ACC112 (cell line): ENCODE measurements at regions not wholly inside any gene's neighbourhood (a gene's known extent, or its start where the extent isn't known, plus 50 kb on each side); places are given as distances from the start of the nearest gene placed in this dataset.

Source experiments
- H2AFZ ChIP-seq: fragments of 200-600 bp; sonication (generic); one replicate; pipeline ENCODE4 v1.6.0; 2017; ENCODE audit warnings: antibody characterized with exemption, low read length; ENCODE audit not compliant: unreplicated experiment
- H3K27ac ChIP-seq: fragments of 200-600 bp; sonication (generic); 2 replicates; pipeline ENCODE4 v1.5.1; 2014; ENCODE audit warnings: low read depth, mild to moderate bottlenecking, antibody characterized with exemption, low read length, moderate library complexity
- H3K27me3 ChIP-seq: fragments of 200-600 bp; sonication (generic); 2 replicates; pipeline ENCODE4 v1.6.1; 2014; ENCODE audit warnings: mild to moderate bottlenecking, antibody characterized with exemption, low read length, moderate library complexity, mixed read lengths; ENCODE audit not compliant: insufficient read depth
- H3K36me3 ChIP-seq: fragments of 200-600 bp; sonication (generic); 2 replicates; pipeline ENCODE4 v1.6.1; 2016; ENCODE audit warnings: mild to moderate bottlenecking, antibody characterized with exemption, low read length, moderate library complexity, mixed read lengths; ENCODE audit not compliant: insufficient read depth
- H3K4me1 ChIP-seq: fragments of 200-600 bp; sonication (generic); one replicate; pipeline ENCODE4 v1.6.1; 2016; ENCODE audit warnings: low read length, mixed read lengths; ENCODE audit not compliant: insufficient read depth, unreplicated experiment, control insufficient read depth
- H3K4me3 ChIP-seq: fragments of 200-600 bp; sonication (generic); 2 replicates; pipeline ENCODE4 v1.5.1; 2014; ENCODE audit warnings: mild to moderate bottlenecking, low read depth, low read length
- H3K79me2 ChIP-seq: fragments of 200-600 bp; sonication (generic); one replicate; pipeline ENCODE4 v1.6.0; 2016; ENCODE audit warnings: low read length; ENCODE audit not compliant: control insufficient read depth, unreplicated experiment, insufficient read depth

- no peaks in the 10 kb centered on the region for H3K4me1 ChIP-seq
- H3K27ac ChIP-seq, result no peak overlapping the region
Measured at GRCh38 chr3:94256888-94257813, 194.3 kb downstream of the NSUN3 start.

GRCh38 chr3:94258851-94259250, 196.0 kb downstream of the NSUN3 start:
- Histone ChIP-seq H3K4me3 (no peak overlapping the region), H3K79me2 (no peaks in the 10 kb centered on the region), H3K27me3 (peaks cover 94% of the 10 kb centered on the region), H3K27ac (no peak overlapping the region), H2AFZ (no peak overlapping the region), H3K4me1 (no peaks in the 10 kb centered on the region), H3K36me3 (no peaks in the 10 kb centered on the region)

More at GRCh38 chr3:94256888-94257813, 194.3 kb downstream of the NSUN3 start:
- no peak overlapping the region for H3K4me3 ChIP-seq
- no peaks in the 10 kb centered on the region for H3K36me3 ChIP-seq
- H2AFZ ChIP-seq, result no peak overlapping the region
- H3K79me2 ChIP-seq, result no peaks in the 10 kb centered on the region
- peaks cover 94% of the 10 kb centered on the region for H3K27me3 ChIP-seq

- Histone ChIP-seq H3K36me3 (no peaks in the 10 kb centered on the region), H3K79me2 (no peaks in the 10 kb centered on the region), H3K27me3 (peaks cover 94% of the 10 kb centered on the region), H3K4me3 (no peak overlapping the region), H2AFZ (no peak overlapping the region), H3K27ac (no peak overlapping the region), H3K4me1 (no peaks in the 10 kb centered on the region)
Measured at GRCh38 chr3:94259291-94259690, 196.4 kb downstream of the NSUN3 start.

DNA sequence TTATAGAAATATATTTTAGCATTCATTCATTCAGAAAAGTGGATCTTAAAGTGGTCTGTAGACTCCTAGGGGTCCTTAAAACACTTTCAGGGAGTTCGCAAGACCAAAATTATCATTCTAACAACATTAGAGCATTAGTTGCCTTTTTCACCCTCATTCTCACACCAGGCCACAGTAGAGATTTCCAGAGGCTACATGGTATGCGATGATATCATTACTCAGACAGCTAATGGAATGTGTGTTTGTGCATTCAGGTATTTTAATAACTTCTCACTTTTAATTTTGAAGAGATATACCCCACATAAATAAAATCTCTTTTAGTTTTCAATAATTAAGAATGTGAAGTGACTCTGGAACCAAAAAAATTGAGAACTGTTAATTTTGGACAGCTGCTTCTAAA, 206.9 kb downstream of the NSUN3 start:
- Histone ChIP-seq H3K79me2 (no peaks in the 10 kb centered on the region), H3K4me3 (no peak overlapping the region), H3K36me3 (no peaks in the 10 kb centered on the region), H3K27me3 (peaks cover 47% of the 10 kb centered on the region), H3K4me1 (no peaks in the 10 kb centered on the region), H2AFZ (no peak overlapping the region), H3K27ac (no peak overlapping the region)

- H3K79me2 ChIP-seq, result no peaks in the 10 kb centered on the region
- no peak overlapping the region for H3K4me3 ChIP-seq
- no peaks in the 10 kb centered on the region for H3K4me1 ChIP-seq
- H3K27ac ChIP-seq, result no peak overlapping the region
- no peaks in the 10 kb centered on the region for H3K36me3 ChIP-seq
- peaks cover 31% of the 10 kb centered on the region; the same call in 1 of the 2 replicates for H3K27me3 ChIP-seq
- H2AFZ ChIP-seq, result no peak overlapping the region
Measured at GRCh38 chr3:94272016-94272415, 209.2 kb downstream of the NSUN3 start.

DNA sequence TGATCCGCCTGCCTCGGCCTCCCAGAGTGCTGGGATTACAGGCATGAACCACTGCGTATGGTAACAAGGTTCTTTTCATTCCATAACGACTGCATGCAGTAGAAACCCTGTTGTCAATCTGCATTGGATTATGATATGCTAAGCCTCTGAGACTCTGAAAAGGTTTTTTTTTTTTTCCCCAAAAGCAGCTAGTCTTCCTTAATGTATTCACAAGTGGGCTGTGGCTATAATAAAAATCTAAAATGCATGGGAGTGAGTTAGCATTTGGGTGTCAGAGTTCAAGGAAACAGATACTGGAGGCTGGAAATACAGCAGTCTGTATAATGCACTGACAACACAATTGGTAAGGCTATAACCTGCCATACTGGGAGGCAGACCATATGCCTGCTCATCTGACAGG, 218.1 kb downstream of the NSUN3 start:
- Histone ChIP-seq H3K27ac (no peak overlapping the region), H3K36me3 (no peaks in the 10 kb centered on the region), H2AFZ (no peak overlapping the region), H3K79me2 (no peaks in the 10 kb centered on the region), H3K4me1 (no peaks in the 10 kb centered on the region), H3K27me3 (peaks cover 16% of the 10 kb centered on the region), H3K4me3 (no peak overlapping the region)

DNA sequence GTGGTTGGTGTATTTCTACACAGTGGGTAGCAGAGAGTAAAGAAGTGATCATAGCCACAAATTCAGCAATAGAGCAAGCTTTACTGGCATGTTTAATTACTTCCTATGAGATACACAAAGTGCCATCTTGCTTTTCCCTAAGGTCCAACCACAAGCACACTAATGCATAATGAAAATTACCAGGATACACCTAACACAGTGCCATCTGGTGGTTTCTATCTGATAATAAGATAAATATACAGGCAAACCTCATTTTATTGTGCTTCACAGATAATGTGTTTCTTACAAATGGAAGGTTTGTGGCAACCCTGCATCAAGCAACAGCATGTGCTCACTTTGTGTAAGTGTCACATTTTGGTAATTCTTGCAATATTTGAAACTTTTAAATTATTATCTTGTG, 223.0 kb downstream of the NSUN3 start:
- no peak overlapping the region for H3K4me3 ChIP-seq
- H2AFZ ChIP-seq, result no peak overlapping the region
- no peaks in the 10 kb centered on the region for H3K4me1 ChIP-seq
- H3K27ac ChIP-seq, result no peak overlapping the region
- H3K27me3 ChIP-seq, result peaks cover 12% of the 10 kb centered on the region; the same call in 1 of the 2 replicates
- H3K79me2 ChIP-seq, result no peaks in the 10 kb centered on the region
- no peaks in the 10 kb centered on the region for H3K36me3 ChIP-seq

GRCh38 chr3:94291686-94292085, 228.8 kb downstream of the NSUN3 start:
- Histone ChIP-seq H3K36me3 (no peaks in the 10 kb centered on the region), H3K27me3 (peaks cover 5% of the 10 kb centered on the region; the same call in 1 of the 2 replicates), H3K27ac (no peak overlapping the region), H3K4me1 (peaks cover 11% of the 10 kb centered on the region), H3K4me3 (no peak overlapping the region), H2AFZ (no peak overlapping the region), H3K79me2 (no peaks in the 10 kb centered on the region)

- Histone ChIP-seq H3K79me2 (no peaks in the 10 kb centered on the region), H2AFZ (no peak overlapping the region), H3K36me3 (no peaks in the 10 kb centered on the region), H3K4me3 (no peak overlapping the region), H3K27me3 (peaks cover 5% of the 10 kb centered on the region; the same call in 1 of the 2 replicates), H3K4me1 (peaks cover 11% of the 10 kb centered on the region), H3K27ac (no peak overlapping the region)
Measured at GRCh38 chr3:94292151-94292550, 229.3 kb downstream of the NSUN3 start.

DNA sequence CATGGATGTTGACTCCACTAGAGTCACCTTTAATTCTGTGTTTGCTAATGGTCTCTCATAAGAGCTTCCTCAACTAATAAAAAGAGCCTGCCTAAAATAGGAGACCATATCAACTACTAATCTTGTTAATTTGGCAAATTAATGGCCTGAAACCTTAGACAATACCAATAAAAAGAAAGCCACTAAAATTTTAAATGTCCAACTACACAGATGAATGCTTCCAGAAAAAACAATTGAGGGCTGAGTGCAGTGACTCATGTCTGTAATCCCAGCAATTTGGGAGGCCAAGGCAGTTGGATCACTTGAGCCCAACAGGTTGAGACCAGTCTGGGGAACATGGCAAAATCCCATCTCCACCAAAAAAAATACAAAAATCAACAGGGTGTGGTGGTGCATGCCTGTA, 230.9 kb downstream of the NSUN3 start:
- H2AFZ ChIP-seq, result no peak overlapping the region
- no peaks in the 10 kb centered on the region for H3K36me3 ChIP-seq
- peaks cover 3% of the 10 kb centered on the region; the same call in 1 of the 2 replicates for H3K27me3 ChIP-seq
- H3K4me3 ChIP-seq, result no peak overlapping the region
- H3K4me1 ChIP-seq, result peaks cover 11% of the 10 kb centered on the region
- H3K79me2 ChIP-seq, result no peaks in the 10 kb centered on the region
- no peak overlapping the region for H3K27ac ChIP-seq

- Histone ChIP-seq H2AFZ (no peak overlapping the region), H3K27ac (no peak overlapping the region), H3K79me2 (no peaks in the 10 kb centered on the region), H3K4me1 (peaks cover 11% of the 10 kb centered on the region), H3K27me3 (no peaks in the 10 kb centered on the region; the same call in 1 of the 2 replicates), H3K36me3 (no peaks in the 10 kb centered on the region), H3K4me3 (no peak overlapping the region)
Measured at GRCh38 chr3:94294806-94295205, 231.9 kb downstream of the NSUN3 start.
